ENCODE measurements at regions not wholly inside any gene's neighbourhood (a gene's known extent, or its start where the extent isn't known, plus 50 kb on each side); places are given as distances from the start of the nearest gene placed in this dataset.

DNA sequence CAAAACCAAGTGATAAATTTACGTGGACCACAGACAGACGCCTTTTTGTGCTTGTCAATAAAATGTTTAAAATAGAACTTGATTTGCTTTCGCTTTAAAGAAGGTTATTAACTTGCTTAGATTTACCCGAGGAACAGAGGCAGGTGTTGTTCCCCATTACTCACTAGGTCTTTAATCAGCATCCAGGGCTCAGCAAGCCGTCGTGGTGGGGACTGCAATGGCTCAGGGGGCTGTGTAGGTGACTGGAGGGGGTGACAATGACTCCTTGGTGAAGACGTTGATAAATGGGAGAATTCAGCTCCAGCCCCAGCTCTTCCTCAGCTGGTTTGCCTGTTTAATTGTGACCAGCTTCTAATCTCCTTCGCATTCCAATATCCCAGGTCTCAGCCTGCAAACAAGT, 231.4 kb downstream of the TMEM114 start:
- TF ChIP-seq CTCF (IDR thresholded peaks at IDR 0.05) = no peak
- intact Hi-C loops (cut with DNase I) = no loop called here
- H3K4me1 ChIP-seq = no peaks in the 10 kb centered on the region
- H3K36me3 ChIP-seq = no peaks in the 10 kb centered on the region
- no peak overlapping the region for H3K27ac ChIP-seq
- peaks cover 0 to 7% (median 0%) of the 10 kb centered on the region in 7 donors for H3K27me3 ChIP-seq
- DNase-seq = no peak
- no peak for ATAC-seq
- 58 to 62% methylated on average over 8 of the region's 8 CpGs for WGBS, 2 donors
- H3K4me3 ChIP-seq = no peak overlapping the region
- no peaks in the 10 kb centered on the region for H3K9me3 ChIP-seq

- Histone ChIP-seq H3K27ac (no peak overlapping the region), H3K27me3 (peaks cover 0 to 8% (median 0%) of the 10 kb centered on the region in 7 donors), H3K9me3 (no peaks in the 10 kb centered on the region), H3K4me3 (no peak overlapping the region), H3K36me3 (no peaks in the 10 kb centered on the region), H3K4me1 (no peaks in the 10 kb centered on the region)
- WGBS, 2 donors = 16 to 19% methylated on average over 5 of the region's 5 CpGs
- no peak for ATAC-seq
- DNase-seq = no peak
- intact Hi-C loops (cut with DNase I) = no loop called here
- TF ChIP-seq CTCF (IDR thresholded peaks at IDR 0.05) = peak in 1 of 9 donors; percentile 20
These were observed 234.6 kb downstream of the TMEM114 start for GRCh38 chr16:8355675-8356074.

- no peaks in the 10 kb centered on the region for H3K27me3 ChIP-seq
- DNase-seq (no peak), ATAC-seq (no peak)
- no peak overlapping the region for H3K4me3 ChIP-seq
- intact Hi-C loops (cut with DNase I) = no loop called here
- no peaks in the 10 kb centered on the region for H3K36me3 ChIP-seq
- no peak for TF ChIP-seq CTCF (IDR thresholded peaks at IDR 0.05)
- no peaks in the 10 kb centered on the region for H3K4me1 ChIP-seq
- no peak overlapping the region for H3K27ac ChIP-seq
- H3K9me3 ChIP-seq = peaks cover 0 to 2% (median 0%) of the 10 kb centered on the region in 11 donors
- 38 to 47% methylated on average over 3 of the region's 3 CpGs for WGBS, 2 donors
These were observed 244.0 kb downstream of the TMEM114 start for GRCh38 chr16:8346294-8346693.

DNA sequence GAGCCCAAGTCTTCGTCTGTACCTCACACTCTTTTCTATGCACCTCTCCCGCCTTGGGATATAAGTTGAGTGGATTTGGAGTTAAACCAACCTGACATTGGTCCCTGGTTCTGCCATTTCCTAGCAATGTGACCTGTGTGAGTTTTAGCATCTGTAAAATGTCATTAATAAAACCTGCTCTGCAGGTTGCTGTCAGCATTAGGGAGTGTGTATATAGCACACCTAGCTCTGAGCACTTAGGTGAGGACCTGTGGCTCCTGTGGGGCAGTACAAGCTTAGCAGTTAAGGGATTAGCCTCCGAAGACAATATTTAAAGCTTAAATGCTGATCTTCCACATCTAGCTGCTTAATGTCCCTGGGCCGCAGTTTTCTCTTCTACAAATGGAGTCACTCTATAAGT, 248.0 kb downstream of the TMEM114 start:
- Histone ChIP-seq H3K27me3 (no peaks in the 10 kb centered on the region), H3K4me3 (no peak overlapping the region), H3K27ac (no peak overlapping the region), H3K36me3 (no peaks in the 10 kb centered on the region), H3K9me3 (peaks cover 0 to 9% (median 0%) of the 10 kb centered on the region in 11 donors), H3K4me1 (no peaks in the 10 kb centered on the region)
- no peak for TF ChIP-seq CTCF (IDR thresholded peaks at IDR 0.05)
- DNase-seq (no peak), ATAC-seq (no peak)
- WGBS, 2 donors = 80% methylated on average over 4 of the region's 4 CpGs
- intact Hi-C loops (cut with DNase I) = no loop called here
